Breast epithelium (tissue), 3 donors: ENCODE measurements at regions not wholly inside any gene's neighbourhood (a gene's known extent, or its start where the extent isn't known, plus 50 kb on each side); places are given as distances from the start of the nearest gene placed in this dataset.
"Not testable (repeated sequence)": the region's sequence is repeated elsewhere in the genome, so short reads cannot be mapped to it uniquely, and the experiment has no call there.

Experiments
- CTCF ChIP-seq, 3 donors: fragments of 450-650 bp; IDR thresholded peaks; one replicate each; pipeline ENCODE4 v1.5.1; 2016 to 2017; ENCODE audit warnings: antibody characterized with exemption in 3 of 3, mild to moderate bottlenecking in 3 of 3, moderate library complexity in 3 of 3
- POLR2A ChIP-seq: fragments of 450-650 bp; IDR thresholded peaks from one replicate; pipeline ENCODE4 v1.6.1; 2016; ENCODE audit warnings: antibody characterized with exemption, mild to moderate bottlenecking, moderate library complexity

DNA sequence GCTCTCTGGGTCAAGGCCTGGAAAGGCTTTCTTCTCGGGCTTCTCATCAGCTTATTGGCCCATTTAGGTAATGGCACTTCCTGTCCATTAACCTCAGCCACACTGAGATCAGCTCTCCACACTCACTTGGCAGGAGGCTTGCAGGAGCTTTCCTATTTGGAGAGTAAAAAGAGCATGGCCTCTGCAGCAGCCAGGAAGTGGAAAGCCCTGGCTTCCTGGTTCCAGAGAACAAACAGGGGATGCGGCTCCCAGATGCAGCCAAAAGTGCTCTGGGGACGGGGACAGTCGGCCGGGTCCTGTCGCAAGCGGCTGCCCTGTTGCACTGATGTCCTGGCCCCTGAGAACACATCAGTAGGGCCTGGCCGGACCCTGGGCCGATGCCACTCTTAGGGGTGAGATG, 4462.4 kb upstream of the TPTE start:
- TF ChIP-seq CTCF (IDR thresholded peaks at IDR 0.05); POLR2A: not testable (repeated sequence)
